Calu3 (cell line): ENCODE measurements at regions not wholly inside any gene's neighbourhood (a gene's known extent, or its start where the extent isn't known, plus 50 kb on each side); places are given as distances from the start of the nearest gene placed in this dataset.

ENCODE experiments used
- BruUV-seq: library from RNA; stranded (reverse); fragments of 400-500 nt; replicated peaks from 2 replicates; lab custom pipeline; 2021; lab: Mats Ljungman, UMichigan
- CTCF ChIA-PET: fragments of 300-600 bp; sonication (Branson Sonifier 250); formaldehyde crosslinking; loops from one replicate; lab custom pipeline; 2022; ENCODE audit warnings: antibody characterized with exemption; lab: Charles Lee
- DNase-seq: peaks from one replicate; pipeline ENCODE4 v3.0.0; 2022
- H3K27ac Mint-ChIP-seq: one replicate; pipeline ENCODE4 v1.8.0; 2022; ENCODE audit warnings: mixed read lengths; ENCODE audit not compliant: unreplicated experiment
- H3K27me3 Mint-ChIP-seq: one replicate; pipeline ENCODE4 v1.8.0; 2022; ENCODE audit warnings: mixed read lengths; ENCODE audit not compliant: unreplicated experiment
- H3K36me3 Mint-ChIP-seq: one replicate; pipeline ENCODE4 v1.8.0; 2022; ENCODE audit warnings: mild to moderate bottlenecking, moderate library complexity, mixed read lengths; ENCODE audit not compliant: insufficient read depth, unreplicated experiment
- H3K4me1 Mint-ChIP-seq: one replicate; pipeline ENCODE4 v1.8.0; 2022; ENCODE audit warnings: mild to moderate bottlenecking, low read depth, mixed read lengths; ENCODE audit not compliant: unreplicated experiment
- H3K4me3 Mint-ChIP-seq: one replicate; pipeline ENCODE4 v1.8.0; 2022; ENCODE audit warnings: mild to moderate bottlenecking, low read depth, moderate library complexity, mixed read lengths; ENCODE audit not compliant: unreplicated experiment
- H3K9me3 Mint-ChIP-seq: one replicate; pipeline ENCODE4 v1.8.0; 2022; ENCODE audit warnings: low read depth, mixed read lengths; ENCODE audit not compliant: unreplicated experiment
- intact Hi-C: fragments of 100-400 bp; cut with micrococcal nuclease; formaldehyde crosslinking; loops from one replicate; pipeline ENCODE4 v1.10.0; 2022; ENCODE audit not compliant: unreplicated experiment
- TF ChIP-seq, protein P1 (sequence below): fragments of 200-600 bp; IDR thresholded peaks from one replicate; pipeline ENCODE4 v1.8.0; 2022; ENCODE audit warnings: antibody characterized with exemption; ENCODE audit not compliant: unreplicated experiment

GRCh38 chrX:1784773-1785172 is 169.9 kb downstream of the ASMT start:
- Mint-ChIP-seq H3K36me3 (no peaks in the 10 kb centered on the region), H3K4me1 (no peaks in the 10 kb centered on the region), H3K27ac (no peak overlapping the region), H3K9me3 (peaks cover 8% of the 10 kb centered on the region), H3K27me3 (no peaks in the 10 kb centered on the region), H3K4me3 (no peak overlapping the region)
- DNase-seq, result no peak
- CTCF ChIA-PET, result no interaction called here
- TF ChIP-seq, protein P1, sequence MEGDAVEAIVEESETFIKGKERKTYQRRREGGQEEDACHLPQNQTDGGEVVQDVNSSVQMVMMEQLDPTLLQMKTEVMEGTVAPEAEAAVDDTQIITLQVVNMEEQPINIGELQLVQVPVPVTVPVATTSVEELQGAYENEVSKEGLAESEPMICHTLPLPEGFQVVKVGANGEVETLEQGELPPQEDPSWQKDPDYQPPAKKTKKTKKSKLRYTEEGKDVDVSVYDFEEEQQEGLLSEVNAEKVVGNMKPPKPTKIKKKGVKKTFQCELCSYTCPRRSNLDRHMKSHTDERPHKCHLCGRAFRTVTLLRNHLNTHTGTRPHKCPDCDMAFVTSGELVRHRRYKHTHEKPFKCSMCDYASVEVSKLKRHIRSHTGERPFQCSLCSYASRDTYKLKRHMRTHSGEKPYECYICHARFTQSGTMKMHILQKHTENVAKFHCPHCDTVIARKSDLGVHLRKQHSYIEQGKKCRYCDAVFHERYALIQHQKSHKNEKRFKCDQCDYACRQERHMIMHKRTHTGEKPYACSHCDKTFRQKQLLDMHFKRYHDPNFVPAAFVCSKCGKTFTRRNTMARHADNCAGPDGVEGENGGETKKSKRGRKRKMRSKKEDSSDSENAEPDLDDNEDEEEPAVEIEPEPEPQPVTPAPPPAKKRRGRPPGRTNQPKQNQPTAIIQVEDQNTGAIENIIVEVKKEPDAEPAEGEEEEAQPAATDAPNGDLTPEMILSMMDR, result no peak
- intact Hi-C loops, result no loop called here
- no TSS peak for BruUV-seq

- peaks cover 7% of the 10 kb centered on the region for H3K9me3 Mint-ChIP-seq
- H3K4me1 Mint-ChIP-seq, result no peaks in the 10 kb centered on the region
- TF ChIP-seq, protein P1, result no peak
- no peak for DNase-seq
- no TSS peak for BruUV-seq
- intact Hi-C loops, result no loop called here
- no peak overlapping the region for H3K27ac Mint-ChIP-seq
- H3K27me3 Mint-ChIP-seq, result no peaks in the 10 kb centered on the region
- CTCF ChIA-PET, result no interaction called here
- H3K4me3 Mint-ChIP-seq, result no peak overlapping the region
- H3K36me3 Mint-ChIP-seq, result no peaks in the 10 kb centered on the region
Observed at GRCh38 chrX:1788300-1788911, 173.5 kb downstream of the ASMT start.

DNA sequence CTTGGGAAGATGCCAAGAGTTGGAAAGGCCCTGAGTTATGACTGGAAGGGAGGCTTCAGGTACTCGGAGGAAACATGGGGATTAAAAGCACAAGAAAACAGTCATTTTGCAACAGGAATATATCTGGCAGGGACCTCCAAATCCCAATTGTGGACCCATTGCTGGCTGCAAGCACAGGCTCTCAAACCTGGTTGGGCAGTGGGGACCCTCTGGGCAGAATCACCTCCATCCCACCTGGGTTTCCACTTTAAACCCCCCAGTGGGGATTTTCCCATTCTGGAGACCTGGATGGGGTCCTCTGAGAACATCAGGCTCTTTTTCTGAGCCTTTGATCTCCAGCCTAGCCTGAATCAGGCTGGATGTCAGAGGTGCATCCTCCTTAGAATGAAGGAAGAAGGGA is 177.8 kb downstream of the ASMT start:
- TF ChIP-seq, protein P1, result no peak
- Mint-ChIP-seq H3K27me3 (no peaks in the 10 kb centered on the region), H3K4me3 (no peak overlapping the region), H3K36me3 (no peaks in the 10 kb centered on the region), H3K27ac (no peak overlapping the region), H3K4me1 (no peaks in the 10 kb centered on the region), H3K9me3 (no peaks in the 10 kb centered on the region)
- intact Hi-C loops, result no loop called here
- CTCF ChIA-PET, result no interaction called here
- BruUV-seq, result no TSS peak
- no peak for DNase-seq

- no peaks in the 10 kb centered on the region for H3K4me1 Mint-ChIP-seq
- CTCF ChIA-PET, result no interaction called here
- intact Hi-C loops, result no loop called here
- H3K4me3 Mint-ChIP-seq, result no peak overlapping the region
- H3K27me3 Mint-ChIP-seq, result no peaks in the 10 kb centered on the region
- no peak for DNase-seq
- no peaks in the 10 kb centered on the region for H3K36me3 Mint-ChIP-seq
- BruUV-seq, result no TSS peak
- TF ChIP-seq, protein P1, result no peak
- H3K9me3 Mint-ChIP-seq, result no peaks in the 10 kb centered on the region
- no peak overlapping the region for H3K27ac Mint-ChIP-seq
Observed at GRCh38 chrX:1794586-1794985, 179.7 kb downstream of the ASMT start.
